Uterus (tissue), 2 donors: ENCODE measurements at regions not wholly inside any gene's neighbourhood (a gene's known extent, or its start where the extent isn't known, plus 50 kb on each side); places are given as distances from the start of the nearest gene placed in this dataset.

Experiments used
- POLR2A ChIP-seq, 2 donors: fragments of 450-650 bp; IDR thresholded peaks; one replicate each; pipeline ENCODE4 v1.6.1; 2016; ENCODE audit warnings: antibody characterized with exemption in 2 of 2, mild to moderate bottlenecking in 1 of 2, moderate library complexity in 1 of 2
- TF ChIP-seq, protein P1 (sequence below), 4 experiments: fragments of 200-600 bp in 2 of 4; fragments of 450-650 bp in 2 of 4; sonication (generic) in 2 of 4; IDR thresholded peaks; one replicate each; pipeline ENCODE4 v1.5.1; 2016 to 2019; ENCODE audit warnings: antibody characterized with exemption in 4 of 4, mild to moderate bottlenecking in 2 of 4, moderate library complexity in 1 of 4

- TF ChIP-seq, protein P1, sequence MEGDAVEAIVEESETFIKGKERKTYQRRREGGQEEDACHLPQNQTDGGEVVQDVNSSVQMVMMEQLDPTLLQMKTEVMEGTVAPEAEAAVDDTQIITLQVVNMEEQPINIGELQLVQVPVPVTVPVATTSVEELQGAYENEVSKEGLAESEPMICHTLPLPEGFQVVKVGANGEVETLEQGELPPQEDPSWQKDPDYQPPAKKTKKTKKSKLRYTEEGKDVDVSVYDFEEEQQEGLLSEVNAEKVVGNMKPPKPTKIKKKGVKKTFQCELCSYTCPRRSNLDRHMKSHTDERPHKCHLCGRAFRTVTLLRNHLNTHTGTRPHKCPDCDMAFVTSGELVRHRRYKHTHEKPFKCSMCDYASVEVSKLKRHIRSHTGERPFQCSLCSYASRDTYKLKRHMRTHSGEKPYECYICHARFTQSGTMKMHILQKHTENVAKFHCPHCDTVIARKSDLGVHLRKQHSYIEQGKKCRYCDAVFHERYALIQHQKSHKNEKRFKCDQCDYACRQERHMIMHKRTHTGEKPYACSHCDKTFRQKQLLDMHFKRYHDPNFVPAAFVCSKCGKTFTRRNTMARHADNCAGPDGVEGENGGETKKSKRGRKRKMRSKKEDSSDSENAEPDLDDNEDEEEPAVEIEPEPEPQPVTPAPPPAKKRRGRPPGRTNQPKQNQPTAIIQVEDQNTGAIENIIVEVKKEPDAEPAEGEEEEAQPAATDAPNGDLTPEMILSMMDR (IDR thresholded peaks at IDR 0.05): no peak
- no peak for TF ChIP-seq POLR2A (IDR thresholded peaks at IDR 0.05)
These were observed 561.1 kb downstream of the MN1 start for GRCh38 chr22:27240298-27241075.
